C4-2B (cell line): ENCODE measurements at regions not wholly inside any gene's neighbourhood (a gene's known extent, or its start where the extent isn't known, plus 50 kb on each side); places are given as distances from the start of the nearest gene placed in this dataset.

ENCODE experiments used
- H3K27ac ChIP-seq: fragments of 450-650 bp; 2 replicates; pipeline ENCODE4 v1.5.1; 2017
- ZFX ChIP-seq: fragments of 450-650 bp; IDR thresholded peaks from 2 replicates; pipeline ENCODE4 v1.6.1; 2017
- TF ChIP-seq, protein P1 (sequence below): fragments of 450-650 bp; conservative IDR thresholded peaks from 2 replicates; pipeline ENCODE4 v1.5.1; 2017; ENCODE audit warnings: mild to moderate bottlenecking

DNA sequence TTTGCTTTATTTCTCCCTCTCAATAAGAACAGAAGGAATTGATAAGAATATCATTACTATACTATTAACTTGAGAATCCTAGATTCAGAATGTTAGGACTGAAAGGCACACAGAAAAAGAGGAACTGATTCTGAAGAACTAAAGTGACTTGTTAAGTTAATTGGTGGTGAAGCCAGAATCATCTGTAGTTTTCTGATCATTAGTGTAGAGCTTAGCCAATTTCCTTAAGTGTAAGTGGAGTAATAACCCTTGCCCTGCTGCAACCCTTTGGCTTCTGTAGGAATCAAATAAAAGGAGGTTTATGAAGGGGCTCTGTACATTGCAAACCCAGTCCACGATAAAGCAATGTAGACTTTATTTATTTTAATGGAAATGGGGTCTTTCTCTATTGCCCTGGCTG lies 1186.0 kb downstream of the SORCS3 start:
- H3K27ac ChIP-seq, result no peak overlapping the region
- TF ChIP-seq ZFX, result no peak
- TF ChIP-seq, protein P1, sequence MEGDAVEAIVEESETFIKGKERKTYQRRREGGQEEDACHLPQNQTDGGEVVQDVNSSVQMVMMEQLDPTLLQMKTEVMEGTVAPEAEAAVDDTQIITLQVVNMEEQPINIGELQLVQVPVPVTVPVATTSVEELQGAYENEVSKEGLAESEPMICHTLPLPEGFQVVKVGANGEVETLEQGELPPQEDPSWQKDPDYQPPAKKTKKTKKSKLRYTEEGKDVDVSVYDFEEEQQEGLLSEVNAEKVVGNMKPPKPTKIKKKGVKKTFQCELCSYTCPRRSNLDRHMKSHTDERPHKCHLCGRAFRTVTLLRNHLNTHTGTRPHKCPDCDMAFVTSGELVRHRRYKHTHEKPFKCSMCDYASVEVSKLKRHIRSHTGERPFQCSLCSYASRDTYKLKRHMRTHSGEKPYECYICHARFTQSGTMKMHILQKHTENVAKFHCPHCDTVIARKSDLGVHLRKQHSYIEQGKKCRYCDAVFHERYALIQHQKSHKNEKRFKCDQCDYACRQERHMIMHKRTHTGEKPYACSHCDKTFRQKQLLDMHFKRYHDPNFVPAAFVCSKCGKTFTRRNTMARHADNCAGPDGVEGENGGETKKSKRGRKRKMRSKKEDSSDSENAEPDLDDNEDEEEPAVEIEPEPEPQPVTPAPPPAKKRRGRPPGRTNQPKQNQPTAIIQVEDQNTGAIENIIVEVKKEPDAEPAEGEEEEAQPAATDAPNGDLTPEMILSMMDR, result no peak

DNA sequence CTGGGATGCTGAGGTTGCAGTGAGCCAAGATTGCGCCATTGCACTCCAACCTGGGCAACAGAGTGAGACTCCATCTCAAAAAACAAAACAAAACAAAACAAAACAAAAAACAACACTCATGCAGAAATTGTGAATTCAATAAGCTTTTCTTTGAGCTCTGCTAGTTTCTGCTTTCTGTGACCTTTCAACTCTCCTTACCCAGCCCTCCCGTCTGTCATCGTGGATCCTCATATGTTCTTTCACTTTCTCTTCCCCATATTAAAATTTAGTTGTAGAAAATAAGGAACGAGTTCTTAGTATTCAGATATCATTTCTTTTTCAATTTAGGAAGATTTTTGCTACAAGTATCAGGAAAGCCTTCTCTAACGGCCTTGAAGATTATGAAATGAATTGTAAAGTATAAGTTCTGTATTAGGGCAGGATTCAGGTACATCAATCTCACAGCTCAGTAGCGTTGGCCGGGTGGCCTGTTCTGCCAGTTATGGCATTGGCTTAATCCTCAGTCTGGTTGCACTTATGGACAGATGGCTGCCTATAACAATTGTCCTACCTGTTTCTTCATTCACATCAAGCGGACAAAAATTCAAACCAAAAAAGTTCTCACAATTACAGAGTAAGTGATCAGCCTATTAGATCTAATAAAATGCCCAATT lies 1167.0 kb downstream of the SORCS3 start:
- TF ChIP-seq, protein P1, result no peak
- no peak for TF ChIP-seq ZFX
- H3K27ac ChIP-seq, result no peak overlapping the region

DNA sequence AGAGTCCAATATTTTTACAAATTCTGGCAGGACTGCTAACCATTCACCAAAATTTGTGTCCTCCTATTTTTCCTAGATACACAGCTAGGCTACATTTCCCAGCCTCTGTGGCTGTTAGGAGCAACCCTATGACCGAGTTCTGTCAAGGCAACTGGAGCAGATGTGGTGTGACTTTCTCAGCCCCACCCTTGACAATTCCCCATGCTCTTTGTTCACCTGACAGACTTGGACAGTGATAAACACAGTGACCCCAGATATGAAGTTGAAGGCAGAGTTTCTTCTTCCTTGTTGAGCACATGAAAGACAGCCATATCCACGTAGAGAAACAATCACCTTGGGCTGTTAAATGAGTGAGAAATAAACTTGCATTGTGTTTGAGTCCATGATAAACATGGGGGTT lies 1162.1 kb downstream of the SORCS3 start:
- no peak overlapping the region for H3K27ac ChIP-seq
- TF ChIP-seq, protein P1, result no peak
- no peak for TF ChIP-seq ZFX

GRCh38 chr10:105800641-105801040 lies 1159.6 kb downstream of the SORCS3 start:
- TF ChIP-seq, protein P1, result no peak
- no peak for TF ChIP-seq ZFX
- no peak overlapping the region for H3K27ac ChIP-seq

GRCh38 chr10:105798328-105798889 lies 1157.3 kb downstream of the SORCS3 start:
- TF ChIP-seq, protein P1, result no peak
- TF ChIP-seq ZFX, result no peak

DNA sequence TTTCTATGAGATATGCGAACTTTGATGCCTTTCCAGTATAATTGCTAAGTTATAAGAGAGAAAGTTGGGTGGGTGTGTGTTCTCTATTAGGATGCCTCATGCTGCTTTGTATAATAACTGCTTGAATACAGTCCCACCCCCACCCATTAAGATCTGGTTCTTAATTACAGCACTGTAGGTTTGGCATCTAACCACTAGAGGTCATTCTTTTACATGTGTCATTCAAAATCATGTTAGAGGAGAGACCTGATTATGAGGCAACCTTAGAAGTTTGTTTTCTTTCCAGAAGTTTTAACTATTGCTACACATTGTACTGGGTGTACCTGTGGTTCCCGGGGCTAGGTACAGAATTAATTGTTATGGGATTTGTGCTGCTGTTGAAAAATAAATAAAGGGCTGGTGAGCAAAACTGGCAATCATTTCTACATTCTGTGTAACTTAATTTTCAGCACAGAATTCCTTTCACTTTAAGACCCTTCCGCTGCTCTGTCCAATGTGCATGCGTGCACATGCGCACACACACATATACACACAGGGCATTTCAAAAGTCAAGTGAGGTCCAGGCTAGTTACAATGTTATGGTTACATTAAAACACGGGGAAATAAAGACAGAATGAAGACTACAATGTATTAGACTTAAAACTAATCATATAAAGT lies 1156.3 kb downstream of the SORCS3 start:
- TF ChIP-seq ZFX, result no peak
- TF ChIP-seq, protein P1, result peak; percentile 86
- H3K27ac ChIP-seq, result no peak overlapping the region

More at GRCh38 chr10:105798328-105798889, 1157.3 kb downstream of the SORCS3 start:
- no peak overlapping the region for H3K27ac ChIP-seq

DNA sequence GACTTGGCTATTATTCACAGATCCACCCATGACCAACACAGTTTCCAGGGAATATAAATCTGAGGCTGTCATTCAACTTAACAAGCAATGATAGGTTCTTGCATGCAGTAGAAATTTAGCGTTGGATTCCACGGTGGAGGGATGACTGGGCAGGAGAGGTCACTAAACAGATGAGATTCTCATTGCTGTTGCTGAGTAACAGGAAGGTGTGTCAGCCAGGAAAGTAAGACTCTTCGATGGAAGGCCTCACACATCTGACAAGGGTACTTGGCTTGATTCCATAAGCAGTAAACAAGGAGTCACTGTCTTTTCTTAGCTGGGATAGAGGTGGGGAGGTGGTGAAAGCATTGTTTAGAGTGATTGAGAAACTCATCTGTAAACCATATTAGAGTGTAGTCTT lies 1152.0 kb downstream of the SORCS3 start:
- TF ChIP-seq, protein P1, result no peak
- TF ChIP-seq ZFX, result no peak
- no peak overlapping the region for H3K27ac ChIP-seq
